PC-9 (cell line): ENCODE measurements at regions not wholly inside any gene's neighbourhood (a gene's known extent, or its start where the extent isn't known, plus 50 kb on each side); places are given as distances from the start of the nearest gene placed in this dataset.

ENCODE experiments used
- BruUV-seq: library from RNA; stranded (reverse); fragments of 400-500 nt; replicated peaks from 2 replicates; lab custom pipeline; 2021; lab: Mats Ljungman, UMichigan
- CTCF ChIA-PET: fragments of 300-600 bp; sonication (Branson Sonifier 250); formaldehyde crosslinking; loops from one replicate; lab custom pipeline; 2022; ENCODE audit warnings: antibody characterized with exemption; lab: Charles Lee
- POLR2A ChIA-PET: fragments of 300-600 bp; sonication (Branson Sonifier 250); formaldehyde crosslinking; loops from one replicate; lab custom pipeline; 2022; ENCODE audit warnings: antibody characterized with exemption; ENCODE audit not compliant: unreplicated experiment; lab: Charles Lee
- DNase-seq, 2 experiments: peaks; one replicate each; pipeline versions ENCODE4 v3.0.0 to v3.0.0-alpha.2; 2015 to 2022; ENCODE audit warnings: mixed read lengths in 1 of 2
- H2AFZ ChIP-seq: fragments of 200-600 bp; sonication (generic); 2 replicates; pipeline ENCODE4 v1.8.1; 2017; ENCODE audit warnings: antibody characterized with exemption
- H3F3A ChIP-seq: fragments of 200-600 bp; sonication (generic); 2 replicates; pipeline ENCODE4 v1.8.1; 2017; ENCODE audit warnings: antibody characterized with exemption, mild to moderate bottlenecking, low read depth; ENCODE audit not compliant: insufficient read depth
- H3K27ac ChIP-seq: fragments of 200-600 bp; sonication (generic); 2 replicates; pipeline ENCODE4 v1.6.1; 2016; ENCODE audit warnings: mixed run types
- H3K27me3 ChIP-seq: fragments of 200-600 bp; sonication (generic); 2 replicates; pipeline ENCODE4 v1.6.1; 2016; ENCODE audit warnings: low read depth, mixed run types; ENCODE audit not compliant: insufficient read depth
- H3K36me3 ChIP-seq: fragments of 200-600 bp; sonication (generic); 2 replicates; pipeline ENCODE4 v1.6.1; 2016; ENCODE audit warnings: low read depth, mixed run types
- H3K4me1 ChIP-seq: fragments of 200-600 bp; sonication (generic); replicated peaks from 2 replicates; pipeline ENCODE4 v1.6.1; 2016; ENCODE audit warnings: mixed run types; ENCODE audit not compliant: insufficient read depth
- H3K4me2 ChIP-seq: fragments of 200-600 bp; sonication (generic); 2 replicates; pipeline ENCODE4 v1.6.1; 2017; ENCODE audit warnings: mixed run types
- H3K4me3 ChIP-seq: fragments of 200-600 bp; sonication (generic); 2 replicates; pipeline ENCODE4 v1.6.1; 2016; ENCODE audit warnings: mixed run types
- H3K79me2 ChIP-seq: fragments of 200-600 bp; sonication (generic); 2 replicates; pipeline ENCODE4 v1.6.1; 2017; ENCODE audit warnings: low read depth, mixed run types
- H3K9me2 ChIP-seq: fragments of 200-600 bp; sonication (generic); 2 replicates; pipeline ENCODE4 v1.8.1; 2017; ENCODE audit warnings: mild to moderate bottlenecking; ENCODE audit not compliant: insufficient read depth
- H3K9me3 ChIP-seq: fragments of 200-600 bp; sonication (generic); 2 replicates; pipeline ENCODE4 v1.8.1; 2016; ENCODE audit warnings: low read depth; ENCODE audit not compliant: insufficient read depth
- H4K20me1 ChIP-seq: fragments of 200-600 bp; sonication (generic); 2 replicates; pipeline ENCODE4 v1.8.1; 2017; ENCODE audit not compliant: insufficient read depth
- CTCF ChIP-seq: fragments of 200-600 bp; sonication (generic); conservative IDR thresholded peaks from 2 replicates; pipeline ENCODE4 v1.6.1; 2017; ENCODE audit warnings: mixed run types, antibody characterized with exemption, mild to moderate bottlenecking, moderate library complexity
- EZH2 ChIP-seq: fragments of 200-600 bp; sonication (generic); IDR thresholded peaks from 2 replicates; pipeline ENCODE4 v1.8.0; 2017; ENCODE audit warnings: antibody characterized with exemption, low read depth
- intact Hi-C: fragments of 100-400 bp; cut with micrococcal nuclease; formaldehyde crosslinking; loops from one replicate; pipeline ENCODE4 v1.10.0; 2022; ENCODE audit not compliant: unreplicated experiment

- no peak overlapping the region for H3K4me3 ChIP-seq
- no peak overlapping the region for H2AFZ ChIP-seq
- TF ChIP-seq CTCF: no peak
- no peak for TF ChIP-seq EZH2
- CTCF ChIA-PET: no interaction called here
- no peak overlapping the region for H3K4me2 ChIP-seq
- POLR2A ChIA-PET: no interaction called here
- H3K79me2 ChIP-seq: no peaks in the 10 kb centered on the region
- no peaks in the 10 kb centered on the region for H3K36me3 ChIP-seq
- peaks cover 17% of the 10 kb centered on the region; the same call in 1 of the 2 replicates for H3K27me3 ChIP-seq
- H4K20me1 ChIP-seq: no peaks in the 10 kb centered on the region
- no peak overlapping the region for H3K27ac ChIP-seq
- no peaks in the 10 kb centered on the region for H3K9me2 ChIP-seq
- no TSS peak for BruUV-seq
- intact Hi-C loops: no loop called here
- no peaks in the 10 kb centered on the region for H3K9me3 ChIP-seq
- no peaks in the 10 kb centered on the region for H3F3A ChIP-seq
- DNase-seq: no peak
- no peaks in the 10 kb centered on the region for H3K4me1 ChIP-seq
Measured at GRCh38 chr15:93819826-93820225, 411.5 kb upstream of the MCTP2 start.

GRCh38 chr15:93816815-93817214 is 414.5 kb upstream of the MCTP2 start:
- Histone ChIP-seq H3K27ac (no peak overlapping the region), H3K4me1 (no peaks in the 10 kb centered on the region), H2AFZ (no peak overlapping the region), H4K20me1 (no peaks in the 10 kb centered on the region), H3F3A (no peaks in the 10 kb centered on the region), H3K27me3 (peaks cover 14% of the 10 kb centered on the region; the same call in 1 of the 2 replicates), H3K4me2 (no peak overlapping the region), H3K9me3 (no peaks in the 10 kb centered on the region), H3K4me3 (no peak overlapping the region), H3K9me2 (no peaks in the 10 kb centered on the region), H3K79me2 (no peaks in the 10 kb centered on the region), H3K36me3 (no peaks in the 10 kb centered on the region)
- ChIA-PET CTCF (no interaction called here), POLR2A (no interaction called here)
- TF ChIP-seq EZH2 (no peak), CTCF (no peak)
- BruUV-seq: no TSS peak
- no peak for DNase-seq
- intact Hi-C loops: no loop called here

GRCh38 chr15:93811305-93811704 is 420.1 kb upstream of the MCTP2 start:
- Histone ChIP-seq H3K4me1 (no peaks in the 10 kb centered on the region), H3K79me2 (no peaks in the 10 kb centered on the region), H4K20me1 (no peaks in the 10 kb centered on the region), H3K36me3 (no peaks in the 10 kb centered on the region), H3K9me3 (no peaks in the 10 kb centered on the region), H3F3A (no peaks in the 10 kb centered on the region), H3K4me3 (no peak overlapping the region), H3K27me3 (no peaks in the 10 kb centered on the region), H3K27ac (no peak overlapping the region), H2AFZ (no peak overlapping the region), H3K9me2 (no peaks in the 10 kb centered on the region), H3K4me2 (no peak overlapping the region)
- TF ChIP-seq CTCF: no peak
- TF ChIP-seq EZH2: no peak
- POLR2A ChIA-PET: no interaction called here
- CTCF ChIA-PET: no interaction called here
- BruUV-seq: no TSS peak
- DNase-seq: no peak
- intact Hi-C loops: no loop called here
